WTC11 (cell line): ENCODE measurements at regions not wholly inside any gene's neighbourhood (a gene's known extent, or its start where the extent isn't known, plus 50 kb on each side); places are given as distances from the start of the nearest gene placed in this dataset.

Experiments used
- ATAC-seq: fragments of 200-7000 bp; cut with Tn5 transposase; 2 replicates; pipeline ENCODE4 v1.10.0; 2021; ENCODE audit warnings: mild to moderate bottlenecking, moderate library complexity
- CTCF ChIA-PET: fragments of 300-600 bp; sonication (Branson Sonifier 250); formaldehyde crosslinking; loops from one replicate; lab custom pipeline; 2021; ENCODE audit warnings: antibody characterized with exemption; lab: Charles Lee
- POLR2A ChIA-PET: fragments of 350-600 bp; sonication (Branson Sonifier 250); formaldehyde crosslinking; loops from one replicate; lab custom pipeline; 2021; ENCODE audit warnings: antibody characterized with exemption; lab: Charles Lee
- DNase-seq: peaks from one replicate; pipeline ENCODE4 v3.0.0; 2021; ENCODE audit warnings: low spot score
- H3K27ac Mint-ChIP-seq: 2 replicates; pipeline ENCODE4 v1.8.0; 2021; ENCODE audit warnings: mixed read lengths
- H3K27me3 Mint-ChIP-seq: 2 replicates; pipeline ENCODE4 v1.8.0; 2021; ENCODE audit warnings: low read depth, mild to moderate bottlenecking, moderate library complexity, mixed read lengths
- H3K36me3 Mint-ChIP-seq: 2 replicates; pipeline ENCODE4 v1.8.0; 2021; ENCODE audit warnings: mixed read lengths
- H3K4me1 Mint-ChIP-seq: 2 replicates; pipeline ENCODE4 v1.8.0; 2022; ENCODE audit warnings: mixed read lengths
- H3K4me3 Mint-ChIP-seq: 2 replicates; pipeline ENCODE4 v1.8.0; 2021; ENCODE audit warnings: mild to moderate bottlenecking, moderate library complexity, mixed read lengths
- H3K9me3 Mint-ChIP-seq: 2 replicates; pipeline ENCODE4 v1.8.0; 2021; ENCODE audit warnings: mixed read lengths
- AFF4 ChIP-seq: sonication (generic); formaldehyde crosslinking; IDR thresholded peaks from 2 replicates; pipeline ENCODE4 v1.8.1; 2023; ENCODE audit warnings: mild to moderate bottlenecking, missing genetic modification reagents, borderline replicate concordance
- AR ChIP-seq: fragments of 250-450 bp; sonication (Bioruptor Pico); IDR thresholded peaks from 2 replicates; pipeline ENCODE4 v1.9.0; 2021; ENCODE audit warnings: mild to moderate bottlenecking
- CREM ChIP-seq: sonication (generic); formaldehyde crosslinking; IDR thresholded peaks from 2 replicates; pipeline ENCODE4 v1.8.1; 2022; ENCODE audit warnings: mild to moderate bottlenecking, missing genetic modification reagents, moderate library complexity
- ETV6 ChIP-seq: sonication (generic); formaldehyde crosslinking; IDR thresholded peaks from 2 replicates; pipeline ENCODE4 v1.8.1; 2022; ENCODE audit warnings: mild to moderate bottlenecking, missing genetic modification reagents
- FOXP4 ChIP-seq: sonication (generic); formaldehyde crosslinking; IDR thresholded peaks from 2 replicates; pipeline ENCODE4 v1.8.0; 2022; ENCODE audit warnings: mild to moderate bottlenecking, missing genetic modification reagents
- IRF2 ChIP-seq: sonication (generic); formaldehyde crosslinking; IDR thresholded peaks from 2 replicates; pipeline ENCODE4 v1.8.0; 2022; ENCODE audit warnings: low read depth, missing genetic modification reagents, borderline replicate concordance
- JAZF1 ChIP-seq: fragments of 250-450 bp; sonication (Bioruptor Pico); IDR thresholded peaks from 2 replicates; pipeline ENCODE4 v1.9.0; 2021; ENCODE audit warnings: moderate library complexity, mild to moderate bottlenecking, inconsistent platforms
- SMAD4 ChIP-seq: sonication (generic); formaldehyde crosslinking; IDR thresholded peaks from 2 replicates; pipeline ENCODE4 v1.8.0; 2022; ENCODE audit warnings: mild to moderate bottlenecking, missing genetic modification reagents
- USF2 ChIP-seq: sonication (generic); formaldehyde crosslinking; IDR thresholded peaks from 2 replicates; pipeline ENCODE4 v1.8.1; 2023; ENCODE audit warnings: mild to moderate bottlenecking, missing genetic modification reagents, moderate library complexity
- ZNF121 ChIP-seq: sonication (generic); formaldehyde crosslinking; IDR thresholded peaks from 2 replicates; pipeline ENCODE4 v1.8.0; 2023; ENCODE audit warnings: missing genetic modification reagents
- ZNF138 ChIP-seq: sonication (generic); formaldehyde crosslinking; conservative IDR thresholded peaks from 2 replicates; pipeline ENCODE4 v1.8.1; 2022; ENCODE audit warnings: mild to moderate bottlenecking, moderate library complexity, missing genetic modification reagents
- ZNF232 ChIP-seq: sonication (generic); formaldehyde crosslinking; IDR thresholded peaks from 2 replicates; pipeline ENCODE4 v1.8.0; 2022; ENCODE audit warnings: mild to moderate bottlenecking, missing genetic modification reagents
- ZNF263 ChIP-seq: sonication (generic); formaldehyde crosslinking; IDR thresholded peaks from 2 replicates; pipeline ENCODE4 v1.8.1; 2022; ENCODE audit warnings: low read depth, mild to moderate bottlenecking, moderate library complexity, missing genetic modification reagents
- ZNF425 ChIP-seq: fragments of 250-450 bp; sonication (Bioruptor Pico); conservative IDR thresholded peaks from 2 replicates; pipeline ENCODE4 v1.9.0; 2021; ENCODE audit warnings: mild to moderate bottlenecking
- ZNF671 ChIP-seq: fragments of 250-450 bp; sonication (Bioruptor Pico); IDR thresholded peaks from 2 replicates; pipeline ENCODE4 v1.8.0; 2021; ENCODE audit warnings: mild to moderate bottlenecking
- ZSCAN18 ChIP-seq: fragments of 250-450 bp; sonication (Bioruptor Pico); IDR thresholded peaks from 2 replicates; pipeline ENCODE4 v2.1.2; 2022; ENCODE audit warnings: mild to moderate bottlenecking, moderate library complexity
- TF ChIP-seq, protein P1 (sequence below): sonication (generic); formaldehyde crosslinking; IDR thresholded peaks from 2 replicates; pipeline ENCODE4 v1.8.1; 2023; ENCODE audit warnings: mild to moderate bottlenecking, missing genetic modification reagents

- TF ChIP-seq AFF4 (CRISPR knock-in tag) (no peak), USF2 (CRISPR knock-in tag) (no peak), AR (no peak), ZNF121 (no peak)
- H3K4me3 Mint-ChIP-seq = no peak overlapping the region
- ChIA-PET POLR2A (no interaction called here), CTCF (no interaction called here)
- 0 out of 2 replicates have a peak, but pooled peaks cover 3% of the 10 kb centered on the region for H3K4me1 Mint-ChIP-seq
- H3K9me3 Mint-ChIP-seq = peaks cover 4% of the 10 kb centered on the region
- no peak for ATAC-seq
- DNase-seq = no peak
- H3K27ac Mint-ChIP-seq = no peak overlapping the region
- H3K36me3 Mint-ChIP-seq = no peaks in the 10 kb centered on the region
- H3K27me3 Mint-ChIP-seq = no peaks in the 10 kb centered on the region
Observed at GRCh38 chr6:105769197-105769596, 316.9 kb upstream of the PRDM1 start.

- CTCF ChIA-PET = no interaction called here
- POLR2A ChIA-PET = no interaction called here
- Mint-ChIP-seq H3K27ac (no peak overlapping the region), H3K27me3 (no peaks in the 10 kb centered on the region), H3K4me3 (no peak overlapping the region), H3K36me3 (no peaks in the 10 kb centered on the region), H3K4me1 (0 out of 2 replicates have a peak, but pooled peaks cover 3% of the 10 kb centered on the region), H3K9me3 (no peaks in the 10 kb centered on the region)
- no peak for TF ChIP-seq SMAD4 (CRISPR knock-in tag)
- TF ChIP-seq ZNF263 = no peak
- TF ChIP-seq USF2 (CRISPR knock-in tag) = no peak
- TF ChIP-seq, protein P1, sequence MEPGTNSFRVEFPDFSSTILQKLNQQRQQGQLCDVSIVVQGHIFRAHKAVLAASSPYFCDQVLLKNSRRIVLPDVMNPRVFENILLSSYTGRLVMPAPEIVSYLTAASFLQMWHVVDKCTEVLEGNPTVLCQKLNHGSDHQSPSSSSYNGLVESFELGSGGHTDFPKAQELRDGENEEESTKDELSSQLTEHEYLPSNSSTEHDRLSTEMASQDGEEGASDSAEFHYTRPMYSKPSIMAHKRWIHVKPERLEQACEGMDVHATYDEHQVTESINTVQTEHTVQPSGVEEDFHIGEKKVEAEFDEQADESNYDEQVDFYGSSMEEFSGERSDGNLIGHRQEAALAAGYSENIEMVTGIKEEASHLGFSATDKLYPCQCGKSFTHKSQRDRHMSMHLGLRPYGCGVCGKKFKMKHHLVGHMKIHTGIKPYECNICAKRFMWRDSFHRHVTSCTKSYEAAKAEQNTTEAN (CRISPR knock-in tag) = no peak
- ATAC-seq (no peak), DNase-seq (no peak)
Observed at GRCh38 chr6:105767541-105767940, 318.6 kb upstream of the PRDM1 start.

DNA sequence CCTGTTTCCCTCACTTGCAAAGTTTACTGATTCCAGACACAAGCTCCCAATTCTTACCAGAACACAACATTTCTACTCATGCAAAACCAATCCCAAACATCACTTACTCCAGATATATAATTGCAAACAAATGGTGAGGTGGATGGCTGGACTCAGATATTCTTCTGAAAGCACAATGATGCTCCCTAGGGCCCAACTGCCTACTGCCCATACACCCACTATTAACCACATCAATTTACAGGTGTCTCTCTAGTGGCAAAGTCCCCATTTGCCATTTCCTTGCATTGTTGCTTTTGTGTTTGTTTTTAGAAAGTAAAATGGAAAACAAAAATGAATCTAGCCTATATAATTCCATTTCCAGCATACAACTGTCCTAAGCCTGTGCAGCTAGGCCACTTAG lies 320.9 kb upstream of the PRDM1 start:
- H3K27me3 Mint-ChIP-seq = no peaks in the 10 kb centered on the region
- ChIA-PET CTCF (no interaction called here), POLR2A (no interaction called here)
- H3K4me3 Mint-ChIP-seq = no peak overlapping the region
- no peak for ATAC-seq
- H3K27ac Mint-ChIP-seq = no peak overlapping the region
- no peak for DNase-seq
- no peaks in the 10 kb centered on the region for H3K4me1 Mint-ChIP-seq
- H3K9me3 Mint-ChIP-seq = no peaks in the 10 kb centered on the region
- H3K36me3 Mint-ChIP-seq = no peaks in the 10 kb centered on the region
- TF ChIP-seq ZNF232 (CRISPR knock-in tag) = no peak
- no peak for TF ChIP-seq CREM
- no peak for TF ChIP-seq ETV6 (CRISPR knock-in tag)
- TF ChIP-seq FOXP4 (CRISPR knock-in tag) = no peak
- no peak for TF ChIP-seq JAZF1 (CRISPR knock-in tag)
- no peak for TF ChIP-seq ZNF671 (CRISPR knock-in tag)
- no peak for TF ChIP-seq ZSCAN18
- TF ChIP-seq ZNF121 = no peak
- no peak for TF ChIP-seq ZNF138
- no peak for TF ChIP-seq ZNF425 (CRISPR knock-in tag)
- no peak for TF ChIP-seq IRF2 (CRISPR knock-in tag)
